Activated T-cell treated with anti-CD3 and anti-CD28 coated beads for 1 hour (primary cell): ENCODE measurements at regions not wholly inside any gene's neighbourhood (a gene's known extent, or its start where the extent isn't known, plus 50 kb on each side); places are given as distances from the start of the nearest gene placed in this dataset.

Experiments used
- DNase-seq: peaks from one replicate; pipeline ENCODE4 v3.0.0-alpha.2; 2020; ENCODE audit warnings: low read depth

- DNase-seq = no peak
These were observed 88.0 kb downstream of the SOX9 start for GRCh38 chr17:72208832-72209231.

- no peak for DNase-seq
These were observed 91.2 kb downstream of the SOX9 start for GRCh38 chr17:72212041-72212440.

GRCh38 chr17:72215490-72215889, 94.7 kb downstream of the SOX9 start:
- DNase-seq = no peak

- DNase-seq = no peak
These were observed 95.1 kb downstream of the SOX9 start for GRCh38 chr17:72215928-72216327.

GRCh38 chr17:72219137-72219823, 98.5 kb downstream of the SOX9 start:
- DNase-seq = no peak

GRCh38 chr17:72219824-72220493, 99.1 kb downstream of the SOX9 start:
- DNase-seq = no peak

GRCh38 chr17:72222661-72223380, 102.0 kb downstream of the SOX9 start:
- no peak for DNase-seq

GRCh38 chr17:72223866-72224291, 103.1 kb downstream of the SOX9 start:
- DNase-seq = no peak

GRCh38 chr17:72226322-72226721, 105.5 kb downstream of the SOX9 start:
- no peak for DNase-seq

- no peak for DNase-seq
These were observed 113.2 kb downstream of the SOX9 start for GRCh38 chr17:72233986-72234385.

GRCh38 chr17:72234985-72235384, 114.2 kb downstream of the SOX9 start:
- no peak for DNase-seq

- DNase-seq = no peak
These were observed 116.3 kb downstream of the SOX9 start for GRCh38 chr17:72236980-72237633.

GRCh38 chr17:72238157-72238673, 117.4 kb downstream of the SOX9 start:
- no peak for DNase-seq

- no peak for DNase-seq
These were observed 118.7 kb downstream of the SOX9 start for GRCh38 chr17:72239548-72239947.

GRCh38 chr17:72240333-72240732, 119.5 kb downstream of the SOX9 start:
- no peak for DNase-seq

GRCh38 chr17:72244494-72244893, 123.7 kb downstream of the SOX9 start:
- no peak for DNase-seq

- DNase-seq = no peak
These were observed 124.1 kb downstream of the SOX9 start for GRCh38 chr17:72244956-72245355.

- DNase-seq = no peak
These were observed 128.6 kb downstream of the SOX9 start for GRCh38 chr17:72249441-72249840.

- no peak for DNase-seq
These were observed 129.4 kb downstream of the SOX9 start for GRCh38 chr17:72250206-72250605.

GRCh38 chr17:72253597-72253996, 132.8 kb downstream of the SOX9 start:
- DNase-seq = no peak

GRCh38 chr17:72254808-72255449, 134.1 kb downstream of the SOX9 start:
- no peak for DNase-seq

- no peak for DNase-seq
These were observed 134.7 kb downstream of the SOX9 start for GRCh38 chr17:72255481-72255880.
